NCI-H1105 (cell line): ENCODE measurements at regions not wholly inside any gene's neighbourhood (a gene's known extent, or its start where the extent isn't known, plus 50 kb on each side); places are given as distances from the start of the nearest gene placed in this dataset.
"Not testable (repeated sequence)": the region's sequence is repeated elsewhere in the genome, so short reads cannot be mapped to it uniquely, and the experiment has no call there.

Source experiments
- DNase-seq: peaks from one replicate; lab custom pipeline; 2025; lab: John Stamatoyannopoulos, UW

DNA sequence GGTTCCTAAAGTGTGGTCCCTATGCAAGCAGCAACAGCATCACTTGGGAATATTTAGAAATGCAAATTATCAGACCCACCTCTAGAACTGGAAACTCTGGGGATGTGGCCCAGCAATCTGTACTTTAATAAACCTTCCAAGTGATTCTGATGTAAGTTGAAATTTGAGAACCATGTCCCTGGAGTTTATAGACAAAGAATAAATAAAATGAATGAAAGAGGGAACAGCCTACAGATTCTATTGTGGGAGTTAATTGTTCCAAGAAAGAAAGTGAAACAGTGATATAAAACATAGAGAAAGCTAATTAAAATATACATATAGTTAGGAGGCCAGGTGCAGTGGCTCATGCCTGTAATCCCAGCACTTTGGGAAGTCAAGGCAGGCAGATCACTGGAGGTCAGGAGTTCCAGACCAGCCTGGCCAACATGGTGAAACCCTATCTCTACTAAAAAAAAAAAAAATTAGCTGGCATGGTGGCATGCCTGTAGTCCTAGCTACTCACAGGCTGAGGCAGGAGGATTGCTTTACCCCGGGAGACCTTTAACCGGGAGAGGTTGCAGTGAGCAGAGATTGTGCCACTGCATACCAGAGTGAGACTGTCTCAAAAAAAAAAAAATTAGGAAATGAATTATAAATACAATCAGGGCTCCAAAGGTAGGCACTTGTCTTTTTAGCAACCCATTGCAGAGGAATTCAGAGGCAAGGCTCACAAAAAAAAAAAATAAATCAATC is 507.5 kb downstream of the NAV3 start:
- DNase-seq, result no peak

GRCh38 chr12:78340406-78340805 is 509.7 kb downstream of the NAV3 start:
- no peak for DNase-seq

DNA sequence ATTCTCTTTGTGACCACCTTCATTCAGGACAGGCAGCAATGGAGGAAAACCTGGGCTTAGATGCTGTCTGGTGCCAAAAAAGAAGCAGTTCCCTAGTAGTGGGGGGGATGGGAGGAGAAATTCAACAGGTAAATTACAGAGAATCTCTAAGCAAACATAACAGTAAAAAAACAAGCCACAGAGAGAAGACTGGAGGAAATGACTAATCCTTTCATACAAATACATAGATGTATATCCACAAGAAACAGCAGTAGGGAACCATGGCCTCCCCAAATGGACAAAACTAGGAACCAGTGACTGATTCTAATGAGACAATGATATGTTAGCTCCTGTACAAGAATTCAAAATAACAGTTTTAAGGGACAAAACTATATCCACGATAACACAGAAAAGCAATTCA is 513.0 kb downstream of the NAV3 start:
- DNase-seq, result no peak

GRCh38 chr12:78359520-78359919 is 505.1 kb upstream of the SYT1 start:
- DNase-seq, result no peak

DNA sequence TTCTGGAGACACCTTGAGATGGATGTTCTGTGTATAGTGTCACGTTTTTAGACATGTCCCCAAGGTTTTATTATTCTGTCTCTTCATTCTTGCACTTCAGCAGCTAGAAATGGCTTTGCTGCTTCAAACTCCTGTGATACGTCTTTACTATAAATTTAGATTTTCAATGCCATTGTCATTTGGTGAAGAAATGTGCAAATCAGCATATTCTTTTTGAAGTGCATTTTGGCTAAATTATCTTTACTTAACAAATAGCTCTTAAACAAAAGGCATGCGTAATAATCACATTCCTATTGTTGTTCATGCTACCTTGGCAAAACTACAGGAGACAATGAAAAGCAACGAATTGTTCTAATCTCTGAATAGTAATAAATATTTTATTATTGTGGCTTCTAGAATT is 502.9 kb upstream of the SYT1 start:
- DNase-seq, result no peak

DNA sequence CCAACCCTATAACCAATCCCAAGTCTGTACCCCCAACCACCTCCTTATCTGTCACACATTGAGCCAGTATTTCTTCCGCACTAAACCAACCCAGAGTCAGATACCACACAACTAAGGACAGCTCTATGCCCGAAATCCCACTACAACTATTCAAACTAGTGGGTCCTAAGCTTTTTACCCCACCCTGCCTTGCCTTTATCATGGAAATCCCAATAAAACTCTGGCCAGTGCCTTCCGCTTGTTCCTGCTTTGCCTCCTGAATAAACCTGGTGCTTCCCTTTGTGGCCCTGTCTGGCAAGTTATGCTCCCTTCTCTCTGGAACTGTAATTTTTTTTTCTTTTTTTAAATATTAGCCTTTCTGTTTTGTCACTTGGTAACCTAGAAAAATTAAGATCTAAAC is 493.3 kb upstream of the SYT1 start:
- DNase-seq, result no peak

GRCh38 chr12:78375461-78375860 is 489.1 kb upstream of the SYT1 start:
- no peak for DNase-seq

- DNase-seq, result no peak
These were observed 488.3 kb upstream of the SYT1 start for GRCh38 chr12:78376257-78376656.

DNA sequence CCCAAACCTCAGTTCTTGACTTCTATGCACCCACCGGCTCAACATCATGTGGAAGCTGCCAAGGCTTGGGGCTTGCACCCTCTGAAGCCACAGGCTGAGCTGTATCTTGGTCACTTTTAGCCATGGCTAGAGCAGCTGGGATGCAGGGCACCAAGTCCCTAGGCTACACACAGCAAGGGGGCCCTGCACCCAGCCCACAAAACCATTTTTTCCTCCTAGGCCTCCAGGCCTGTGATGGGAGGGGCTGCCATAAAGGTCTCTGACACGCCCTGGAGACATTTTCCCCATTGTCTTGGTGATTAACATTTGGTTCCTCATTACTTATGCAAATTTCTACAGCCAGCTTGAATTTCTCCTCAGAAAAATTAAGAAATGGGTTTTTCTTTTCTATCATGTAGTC is 485.5 kb upstream of the SYT1 start:
- DNase-seq, result not testable (repeated sequence)

- DNase-seq, result no peak
These were observed 481.2 kb upstream of the SYT1 start for GRCh38 chr12:78383414-78383813.

DNA sequence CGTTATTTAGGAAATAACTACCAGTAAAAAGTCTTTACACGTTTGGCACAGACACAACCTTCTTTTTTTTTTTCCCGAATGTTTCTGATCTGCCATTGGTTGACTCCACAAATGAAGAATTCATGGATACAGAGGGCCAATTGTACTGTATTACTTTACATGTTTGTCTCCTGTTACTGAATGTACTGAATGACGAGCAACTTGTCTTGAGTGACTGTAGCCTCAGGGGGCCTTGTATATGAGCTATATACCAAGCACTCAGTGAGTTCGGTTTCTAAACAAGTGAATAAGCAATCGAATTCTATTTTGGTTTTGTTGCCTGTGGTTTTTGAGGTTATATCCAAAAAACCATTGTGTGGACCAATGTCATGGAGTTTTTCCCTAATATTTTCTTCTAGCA is 480.0 kb upstream of the SYT1 start:
- no peak for DNase-seq

DNA sequence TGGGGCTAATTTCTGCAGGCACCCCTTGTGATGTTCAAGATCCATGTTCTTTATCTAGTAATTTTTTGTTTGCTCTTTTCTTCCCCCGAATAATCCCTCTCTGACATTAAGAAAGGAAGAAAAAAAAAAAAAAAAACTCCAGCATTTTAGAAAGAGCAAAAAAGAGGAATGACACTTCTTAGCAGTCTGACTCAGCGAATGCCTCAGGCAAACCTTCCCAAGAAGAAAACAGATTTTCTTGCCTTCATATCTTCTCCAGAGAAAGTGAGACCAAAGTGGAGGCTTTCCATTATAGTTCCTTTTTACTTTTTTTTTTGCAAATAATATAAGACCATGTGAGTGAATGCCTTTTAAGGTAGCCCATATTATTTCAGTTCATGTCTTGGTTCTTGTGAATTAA is 479.0 kb upstream of the SYT1 start:
- no peak for DNase-seq

GRCh38 chr12:78386871-78387270 is 477.7 kb upstream of the SYT1 start:
- DNase-seq, result no peak

- DNase-seq, result no peak
These were observed 476.9 kb upstream of the SYT1 start for GRCh38 chr12:78387721-78388120.

GRCh38 chr12:78388461-78388860 is 476.1 kb upstream of the SYT1 start:
- no peak for DNase-seq

- no peak for DNase-seq
These were observed 473.7 kb upstream of the SYT1 start for GRCh38 chr12:78390920-78391319.

GRCh38 chr12:78392918-78393317 is 471.7 kb upstream of the SYT1 start:
- DNase-seq, result no peak

GRCh38 chr12:78395961-78396360 is 468.6 kb upstream of the SYT1 start:
- DNase-seq, result no peak

DNA sequence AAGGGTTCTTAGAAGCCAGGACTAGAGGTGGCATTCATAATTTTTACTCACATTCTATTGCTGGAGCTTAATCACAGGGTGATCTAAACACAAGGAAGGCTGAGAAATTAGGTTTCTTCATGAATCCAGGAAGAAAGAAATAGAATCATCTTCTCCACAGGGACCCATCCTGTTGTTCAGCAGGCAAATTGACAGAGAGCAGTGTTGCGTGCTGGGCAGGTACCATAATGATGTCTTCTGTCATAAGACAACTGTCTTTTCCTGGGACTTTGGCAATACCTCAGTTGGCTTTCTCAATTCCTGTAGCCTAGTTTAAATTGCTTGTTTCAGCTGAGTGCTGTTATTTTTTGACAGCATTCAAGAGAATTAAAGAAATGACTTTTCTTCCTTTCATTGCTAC is 468.0 kb upstream of the SYT1 start:
- DNase-seq, result no peak

- no peak for DNase-seq
These were observed 465.8 kb upstream of the SYT1 start for GRCh38 chr12:78398750-78399149.

GRCh38 chr12:78402366-78403134 is 462.0 kb upstream of the SYT1 start:
- DNase-seq, result no peak

DNA sequence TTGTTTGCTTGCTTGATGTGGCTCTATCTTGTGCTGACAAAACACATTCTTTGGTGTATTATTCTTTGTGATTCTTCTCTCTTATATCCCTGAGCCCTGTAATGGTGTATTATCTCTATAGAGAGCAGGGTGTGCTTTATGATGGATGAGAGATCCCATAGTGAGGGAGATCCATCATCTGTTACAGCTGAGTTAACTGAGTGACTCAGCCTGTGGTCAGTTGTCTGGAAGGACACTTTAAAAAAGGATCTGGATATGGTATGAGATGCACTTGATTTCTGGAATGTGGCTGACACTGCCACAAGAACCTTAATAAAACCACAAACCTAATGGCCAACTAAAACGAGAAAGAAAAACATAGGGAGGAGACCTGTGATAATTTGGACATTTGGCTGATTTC is 461.4 kb upstream of the SYT1 start:
- DNase-seq, result no peak

GRCh38 chr12:78403681-78404080 is 460.9 kb upstream of the SYT1 start:
- no peak for DNase-seq

- no peak for DNase-seq
These were observed 458.4 kb upstream of the SYT1 start for GRCh38 chr12:78406213-78406612.
